ENCODE measurements at regions not wholly inside any gene's neighbourhood (a gene's known extent, or its start where the extent isn't known, plus 50 kb on each side); places are given as distances from the start of the nearest gene placed in this dataset.

GRCh38 chr5:72656331-72656730 lies 149.1 kb upstream of the ZNF366 start:
- H3K27me3 ChIP-seq: no peaks in the 10 kb centered on the region
- ATAC-seq: no peak
- TF ChIP-seq CTCF (IDR thresholded peaks at IDR 0.05): no peak

GRCh38 chr5:72654231-72654630 lies 147.0 kb upstream of the ZNF366 start:
- ATAC-seq (no peak), DNase-seq (no peak)
- no peaks in the 10 kb centered on the region for H3K4me1 ChIP-seq
- no peaks in the 10 kb centered on the region for H3K27me3 ChIP-seq
- intact Hi-C loops (cut with DNase I): no loop called here
- no peaks in the 10 kb centered on the region for H3K9me3 ChIP-seq
- H3K4me3 ChIP-seq: no peak overlapping the region
- H3K36me3 ChIP-seq: no peaks in the 10 kb centered on the region
- TF ChIP-seq CTCF (IDR thresholded peaks at IDR 0.05): no peak
- no peak overlapping the region for H3K27ac ChIP-seq

More at GRCh38 chr5:72656331-72656730, 149.1 kb upstream of the ZNF366 start:
- Histone ChIP-seq H3K4me1 (no peaks in the 10 kb centered on the region), H3K4me3 (no peak overlapping the region), H3K36me3 (no peaks in the 10 kb centered on the region), H3K27ac (no peak overlapping the region), H3K9me3 (no peaks in the 10 kb centered on the region)
- intact Hi-C loops (cut with DNase I): no loop called here
- DNase-seq: no peak

- H3K4me3 ChIP-seq: no peak overlapping the region
- no peaks in the 10 kb centered on the region for H3K36me3 ChIP-seq
- ATAC-seq (no peak), DNase-seq (no peak)
- H3K9me3 ChIP-seq: no peaks in the 10 kb centered on the region
- H3K4me1 ChIP-seq: no peaks in the 10 kb centered on the region
- no peak overlapping the region for H3K27ac ChIP-seq
- no peaks in the 10 kb centered on the region for H3K27me3 ChIP-seq
- intact Hi-C loops (cut with DNase I): no loop called here
- no peak for TF ChIP-seq CTCF (IDR thresholded peaks at IDR 0.05)
These were observed 146.4 kb upstream of the ZNF366 start for GRCh38 chr5:72653586-72653985.

GRCh38 chr5:72651779-72652178 lies 144.6 kb upstream of the ZNF366 start:
- intact Hi-C loops (cut with DNase I): no loop called here
- Histone ChIP-seq H3K4me1 (no peaks in the 10 kb centered on the region), H3K9me3 (no peaks in the 10 kb centered on the region), H3K27ac (no peak overlapping the region), H3K4me3 (no peak overlapping the region), H3K36me3 (no peaks in the 10 kb centered on the region), H3K27me3 (no peaks in the 10 kb centered on the region)
- no peak for TF ChIP-seq CTCF (IDR thresholded peaks at IDR 0.05)
- ATAC-seq (no peak), DNase-seq (no peak)

GRCh38 chr5:72651109-72651508 lies 143.9 kb upstream of the ZNF366 start:
- intact Hi-C loops (cut with DNase I): no loop called here
- H3K4me3 ChIP-seq: no peak overlapping the region
- H3K4me1 ChIP-seq: no peaks in the 10 kb centered on the region
- H3K27ac ChIP-seq: no peak overlapping the region
- no peak for TF ChIP-seq CTCF (IDR thresholded peaks at IDR 0.05)
- ATAC-seq (no peak), DNase-seq (no peak)
- H3K27me3 ChIP-seq: no peaks in the 10 kb centered on the region
- H3K9me3 ChIP-seq: no peaks in the 10 kb centered on the region
- no peaks in the 10 kb centered on the region for H3K36me3 ChIP-seq

All from left lung (tissue), 4 donors.